A673 (cell line): ENCODE measurements at regions not wholly inside any gene's neighbourhood (a gene's known extent, or its start where the extent isn't known, plus 50 kb on each side); places are given as distances from the start of the nearest gene placed in this dataset.

Experiments used
- BruUV-seq: library from RNA; stranded (reverse); fragments of 400-500 nt; replicated peaks from 2 replicates; lab custom pipeline; 2021; lab: Mats Ljungman, UMichigan
- CTCF ChIA-PET: fragments of 300-600 bp; sonication (Branson Sonifier 250); formaldehyde crosslinking; loops from one replicate; lab custom pipeline; 2022; ENCODE audit warnings: antibody characterized with exemption; lab: Charles Lee
- POLR2A ChIA-PET: fragments of 300-600 bp; sonication (Branson Sonifier 250); formaldehyde crosslinking; loops from one replicate; lab custom pipeline; 2022; ENCODE audit warnings: antibody characterized with exemption; ENCODE audit not compliant: low non-redundant PET; lab: Charles Lee
- DNase-seq: peaks from one replicate; pipeline ENCODE4 v3.0.0-alpha.2; 2015; ENCODE audit warnings: low spot score
- H3K27ac ChIP-seq: fragments of 200-600 bp; sonication (generic); 2 replicates; pipeline ENCODE4 v1.5.1; 2016; ENCODE audit warnings: mixed run types, low read depth, mild to moderate bottlenecking, mixed read lengths, antibody characterized with exemption, low read length; ENCODE audit not compliant: poor library complexity, severe bottlenecking
- H3K27me3 ChIP-seq: fragments of 200-600 bp; sonication (generic); replicated peaks from 2 replicates; pipeline ENCODE4 v1.6.1; 2017; ENCODE audit warnings: mixed run types, low read depth, mild to moderate bottlenecking, mixed read lengths, antibody characterized with exemption, low read length; ENCODE audit not compliant: insufficient read depth, poor library complexity
- H3K36me3 ChIP-seq: fragments of 200-600 bp; sonication (generic); 2 replicates; pipeline ENCODE4 v1.6.1; 2016; ENCODE audit warnings: mixed run types, mild to moderate bottlenecking, mixed read lengths, antibody characterized with exemption, low read length; ENCODE audit not compliant: insufficient read depth, poor library complexity, severe bottlenecking
- H3K4me1 ChIP-seq: fragments of 200-600 bp; sonication (generic); 2 replicates; pipeline ENCODE4 v1.6.1; 2017; ENCODE audit warnings: mixed run types, mild to moderate bottlenecking, mixed read lengths, antibody characterized with exemption, low read length; ENCODE audit not compliant: insufficient read depth, poor library complexity, severe bottlenecking
- H3K4me3 ChIP-seq: fragments of 200-600 bp; sonication (generic); 2 replicates; pipeline ENCODE4 v1.5.1; 2016; ENCODE audit warnings: low read depth, mixed run types, mild to moderate bottlenecking, mixed read lengths, low read length; ENCODE audit not compliant: poor library complexity, severe bottlenecking
- H3K9me3 ChIP-seq: fragments of 200-600 bp; sonication (generic); 2 replicates; pipeline ENCODE4 v1.6.1; 2016; ENCODE audit warnings: mixed run types, low read depth, mild to moderate bottlenecking, mixed read lengths, antibody characterized with exemption, low read length; ENCODE audit not compliant: poor library complexity, severe bottlenecking
- EZH2 ChIP-seq: fragments of 200-600 bp; sonication (generic); IDR thresholded peaks from 2 replicates; pipeline ENCODE4 v1.6.1; 2017; ENCODE audit warnings: borderline replicate concordance, low read depth, mild to moderate bottlenecking, mixed read lengths, antibody characterized with exemption, low read length; ENCODE audit not compliant: poor library complexity, severe bottlenecking
- intact Hi-C: fragments of 100-400 bp; cut with micrococcal nuclease; formaldehyde crosslinking; loops from one replicate; pipeline ENCODE4 v1.10.0; 2022; ENCODE audit not compliant: unreplicated experiment
- TF ChIP-seq, protein P1 (sequence below): fragments of 300-800, 200-600 bp; sonication (generic); conservative IDR thresholded peaks from 2 replicates; pipeline ENCODE4 v1.5.1; 2017; ENCODE audit warnings: low read depth, mild to moderate bottlenecking, antibody characterized with exemption, low read length, moderate library complexity, mixed read lengths

DNA sequence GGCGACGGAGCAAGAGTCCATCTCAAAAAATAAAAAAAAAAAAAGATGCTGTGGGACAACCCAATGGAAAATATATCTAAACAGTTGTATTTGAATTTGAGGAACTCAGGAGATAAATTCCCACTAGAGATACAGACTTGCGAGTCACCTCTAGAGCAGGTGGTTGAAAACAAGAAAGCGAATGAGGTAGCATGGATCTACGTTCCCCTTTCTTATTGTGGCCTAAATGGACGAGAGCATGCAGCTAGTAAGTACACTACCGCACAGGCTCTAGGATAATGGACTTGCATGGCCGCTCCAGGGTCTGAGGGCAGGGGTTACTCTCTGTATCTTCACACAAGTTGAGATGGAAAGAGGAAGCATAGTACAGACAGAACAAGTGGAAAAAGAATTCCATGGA lies 63.5 kb upstream of the TGFBR2 start:
- no peaks in the 10 kb centered on the region for H3K9me3 ChIP-seq
- H3K27me3 ChIP-seq = no peaks in the 10 kb centered on the region
- no peak overlapping the region for H3K27ac ChIP-seq
- no peak overlapping the region for H3K4me3 ChIP-seq
- TF ChIP-seq EZH2 = no peak
- TF ChIP-seq, protein P1, sequence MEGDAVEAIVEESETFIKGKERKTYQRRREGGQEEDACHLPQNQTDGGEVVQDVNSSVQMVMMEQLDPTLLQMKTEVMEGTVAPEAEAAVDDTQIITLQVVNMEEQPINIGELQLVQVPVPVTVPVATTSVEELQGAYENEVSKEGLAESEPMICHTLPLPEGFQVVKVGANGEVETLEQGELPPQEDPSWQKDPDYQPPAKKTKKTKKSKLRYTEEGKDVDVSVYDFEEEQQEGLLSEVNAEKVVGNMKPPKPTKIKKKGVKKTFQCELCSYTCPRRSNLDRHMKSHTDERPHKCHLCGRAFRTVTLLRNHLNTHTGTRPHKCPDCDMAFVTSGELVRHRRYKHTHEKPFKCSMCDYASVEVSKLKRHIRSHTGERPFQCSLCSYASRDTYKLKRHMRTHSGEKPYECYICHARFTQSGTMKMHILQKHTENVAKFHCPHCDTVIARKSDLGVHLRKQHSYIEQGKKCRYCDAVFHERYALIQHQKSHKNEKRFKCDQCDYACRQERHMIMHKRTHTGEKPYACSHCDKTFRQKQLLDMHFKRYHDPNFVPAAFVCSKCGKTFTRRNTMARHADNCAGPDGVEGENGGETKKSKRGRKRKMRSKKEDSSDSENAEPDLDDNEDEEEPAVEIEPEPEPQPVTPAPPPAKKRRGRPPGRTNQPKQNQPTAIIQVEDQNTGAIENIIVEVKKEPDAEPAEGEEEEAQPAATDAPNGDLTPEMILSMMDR = no peak
- BruUV-seq = no TSS peak
- intact Hi-C loops = no loop called here
- POLR2A ChIA-PET = no interaction called here
- no peak for DNase-seq
- H3K36me3 ChIP-seq = no peaks in the 10 kb centered on the region
- H3K4me1 ChIP-seq = peaks cover 25% of the 10 kb centered on the region
- CTCF ChIA-PET = no interaction called here

DNA sequence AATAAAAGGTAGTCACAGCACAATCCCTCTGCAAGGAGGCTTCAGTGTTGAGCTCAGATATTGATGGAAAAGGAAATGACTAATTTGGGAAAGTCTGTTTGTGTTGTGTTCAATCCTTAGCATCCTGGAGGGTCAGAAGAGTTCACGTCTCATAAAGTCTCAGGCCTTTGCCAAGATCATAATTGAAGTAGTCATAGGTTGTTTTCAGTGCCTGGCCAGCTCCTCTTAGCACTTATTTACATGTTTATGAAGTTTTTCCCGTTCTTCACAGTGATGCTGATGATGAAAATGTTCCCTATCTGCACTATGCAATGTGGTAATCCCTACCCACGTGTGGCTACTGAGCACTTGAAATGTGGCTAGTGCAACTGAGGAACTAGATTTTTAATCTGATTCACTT lies 61.6 kb upstream of the TGFBR2 start:
- Histone ChIP-seq H3K4me3 (no peak overlapping the region), H3K27ac (no peak overlapping the region), H3K36me3 (no peaks in the 10 kb centered on the region), H3K9me3 (no peaks in the 10 kb centered on the region), H3K27me3 (no peaks in the 10 kb centered on the region), H3K4me1 (peaks cover 8% of the 10 kb centered on the region)
- intact Hi-C loops = no loop called here
- no TSS peak for BruUV-seq
- ChIA-PET POLR2A (no interaction called here), CTCF (no interaction called here)
- no peak for DNase-seq
- TF ChIP-seq EZH2 = no peak
- TF ChIP-seq, protein P1 = no peak

DNA sequence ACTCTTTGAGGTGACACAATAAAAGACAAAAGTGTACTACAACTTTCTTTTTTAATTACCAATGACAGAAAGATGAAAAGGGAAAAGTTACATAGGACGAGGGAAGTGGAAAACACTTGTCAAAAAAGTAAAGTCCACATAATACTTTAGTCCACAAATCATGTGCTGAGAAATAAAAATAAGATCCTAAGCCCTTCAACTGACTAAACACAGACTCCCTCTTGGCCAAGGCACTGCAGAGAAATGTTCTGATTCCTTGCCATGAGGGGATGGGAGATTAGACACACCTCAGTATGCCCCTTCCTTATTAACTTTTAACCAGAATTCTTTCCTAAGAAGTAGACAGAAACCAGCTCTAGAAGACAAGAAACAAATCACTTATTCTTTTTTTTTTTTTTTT lies 59.5 kb upstream of the TGFBR2 start:
- no peaks in the 10 kb centered on the region for H3K9me3 ChIP-seq
- no peak overlapping the region for H3K27ac ChIP-seq
- no peak for TF ChIP-seq EZH2
- TF ChIP-seq, protein P1 = no peak
- intact Hi-C loops = no loop called here
- ChIA-PET POLR2A (no interaction called here), CTCF (no interaction called here)
- no peak for DNase-seq
- no peaks in the 10 kb centered on the region for H3K36me3 ChIP-seq
- BruUV-seq = no TSS peak
- no peak overlapping the region for H3K4me3 ChIP-seq
- H3K4me1 ChIP-seq = peaks cover 15% of the 10 kb centered on the region
- no peaks in the 10 kb centered on the region for H3K27me3 ChIP-seq

DNA sequence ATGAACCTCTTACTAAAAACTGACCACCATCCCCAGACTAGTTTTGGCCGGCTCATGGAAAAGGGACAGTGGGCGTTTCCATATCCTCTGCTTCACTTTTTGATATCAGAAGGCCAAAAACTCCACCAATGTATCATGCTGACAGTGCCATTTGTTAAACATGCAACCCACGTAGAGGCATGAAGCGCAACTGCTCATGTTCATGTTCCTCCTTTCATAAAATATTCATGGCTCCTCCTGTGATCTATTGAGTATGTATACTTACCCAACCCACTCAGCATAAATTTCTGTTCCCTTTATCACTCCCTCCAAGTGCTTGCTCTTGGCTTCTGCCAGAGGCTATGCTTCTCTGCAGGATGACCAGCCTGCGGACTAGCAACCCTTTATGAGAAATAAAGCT lies 58.7 kb upstream of the TGFBR2 start:
- Histone ChIP-seq H3K27me3 (no peaks in the 10 kb centered on the region), H3K9me3 (no peaks in the 10 kb centered on the region), H3K27ac (no peak overlapping the region), H3K36me3 (no peaks in the 10 kb centered on the region), H3K4me1 (peaks cover 15% of the 10 kb centered on the region), H3K4me3 (no peak overlapping the region)
- no peak for DNase-seq
- ChIA-PET CTCF (no interaction called here), POLR2A (no interaction called here)
- TF ChIP-seq, protein P1 = no peak
- no peak for TF ChIP-seq EZH2
- BruUV-seq = no TSS peak
- intact Hi-C loops = no loop called here
